CD4-positive, alpha-beta T cell treated with Interferon gamma for 1 hour (primary cell): ENCODE measurements at regions not wholly inside any gene's neighbourhood (a gene's known extent, or its start where the extent isn't known, plus 50 kb on each side); places are given as distances from the start of the nearest gene placed in this dataset.
"Not testable (repeated sequence)": the region's sequence is repeated elsewhere in the genome, so short reads cannot be mapped to it uniquely, and the experiment has no call there.

Experiments
- DNase-seq: peaks from one replicate; pipeline ENCODE4 v3.0.0-alpha.2; 2020

GRCh38 chr21:17387030-17387617 lies 125.7 kb upstream of the CXADR start:
- no peak for DNase-seq

- DNase-seq, result peak; percentile 14
These were observed 124.6 kb upstream of the CXADR start for GRCh38 chr21:17388226-17388625.

- no peak for DNase-seq
These were observed 123.5 kb upstream of the CXADR start for GRCh38 chr21:17389311-17389710.

- DNase-seq, result no peak
These were observed 122.3 kb upstream of the CXADR start for GRCh38 chr21:17390569-17390968.

GRCh38 chr21:17391811-17392340 lies 121.0 kb upstream of the CXADR start:
- DNase-seq, result no peak

- no peak for DNase-seq
These were observed 119.4 kb upstream of the CXADR start for GRCh38 chr21:17393413-17393812.

- DNase-seq, result no peak
These were observed 115.9 kb upstream of the CXADR start for GRCh38 chr21:17396948-17397347.

- DNase-seq, result no peak
These were observed 115.1 kb upstream of the CXADR start for GRCh38 chr21:17397703-17398102.

- not testable (repeated sequence) for DNase-seq
These were observed 113.9 kb upstream of the CXADR start for GRCh38 chr21:17398954-17399353.

- DNase-seq, result no peak
These were observed 109.9 kb upstream of the CXADR start for GRCh38 chr21:17402937-17403336.

GRCh38 chr21:17406202-17406601 lies 106.6 kb upstream of the CXADR start:
- DNase-seq, result no peak

- DNase-seq, result no peak
These were observed 98.1 kb upstream of the CXADR start for GRCh38 chr21:17414766-17415165.

GRCh38 chr21:17416139-17416538 lies 96.7 kb upstream of the CXADR start:
- no peak for DNase-seq

GRCh38 chr21:17422931-17423330 lies 89.9 kb upstream of the CXADR start:
- no peak for DNase-seq

- no peak for DNase-seq
These were observed 85.7 kb upstream of the CXADR start for GRCh38 chr21:17427157-17427556.

GRCh38 chr21:17427831-17428483 lies 84.9 kb upstream of the CXADR start:
- DNase-seq, result no peak

- no peak for DNase-seq
These were observed 84.4 kb upstream of the CXADR start for GRCh38 chr21:17428484-17428869.

- DNase-seq, result no peak
These were observed 83.9 kb upstream of the CXADR start for GRCh38 chr21:17428980-17429379.

- no peak for DNase-seq
These were observed 82.9 kb upstream of the CXADR start for GRCh38 chr21:17429936-17430335.

- no peak for DNase-seq
These were observed 80.1 kb upstream of the CXADR start for GRCh38 chr21:17432732-17433057.

GRCh38 chr21:17433730-17434129 lies 79.1 kb upstream of the CXADR start:
- DNase-seq, result no peak

GRCh38 chr21:17435565-17436543 lies 77.0 kb upstream of the CXADR start:
- no peak for DNase-seq

- DNase-seq, result no peak
These were observed 76.2 kb upstream of the CXADR start for GRCh38 chr21:17436626-17437111.

GRCh38 chr21:17438635-17439034 lies 74.2 kb upstream of the CXADR start:
- no peak for DNase-seq
